Right cardiac atrium (tissue), 5 donors: ENCODE measurements at regions not wholly inside any gene's neighbourhood (a gene's known extent, or its start where the extent isn't known, plus 50 kb on each side); places are given as distances from the start of the nearest gene placed in this dataset.

ENCODE experiments used
- ATAC-seq, 2 donors: fragments of 200-7000 bp; cut with Tn5 transposase; one replicate each; pipeline versions ENCODE4 v1.8.0 to v1.9.1; 2020; ENCODE audit warnings: moderate library complexity in 2 of 2, mild to moderate bottlenecking in 1 of 2
- DNase-seq, 3 donors: peaks; one replicate each; pipeline ENCODE4 v3.0.0-alpha.2; 2020
- H3K27ac ChIP-seq: one replicate; pipeline ENCODE4 v1.5.1; 2013; ENCODE audit warnings: mild to moderate bottlenecking, low read length, control low read depth, moderate library complexity
- H3K27me3 ChIP-seq: one replicate; pipeline ENCODE4 v1.6.1; 2013; ENCODE audit not compliant: control insufficient read depth, insufficient read depth
- H3K4me1 ChIP-seq: one replicate; pipeline ENCODE4 v1.6.1; 2013; ENCODE audit warnings: low read length; ENCODE audit not compliant: control insufficient read depth, insufficient read depth
- H3K4me3 ChIP-seq: one replicate; pipeline ENCODE4 v1.5.1; 2013; ENCODE audit warnings: low read length, control low read depth
- H3K9me3 ChIP-seq: one replicate; pipeline ENCODE4 v1.6.1; 2013; ENCODE audit warnings: low read length; ENCODE audit not compliant: control insufficient read depth
- WGBS: extraction: QIAGEN DNeasy Blood & Tissue Kit; methylation state at CpG from one replicate; pipeline ENCODE4 v1.1.7; 2013; 5-methylcytosine and 5-hydroxymethylcytosine counted together
- intact Hi-C, 4 donors: fragments of 100-400 bp; cut with DNase I; formaldehyde crosslinking; loops; one replicate each; pipeline versions ENCODE4 v1.11.0 to v1.14.0; 2022 to 2023
- donor health status: healthy with polysubstance abuse.
- donor health status: DM: no; HTN: yes; CAD: no.
- donor health status: DM: no; HTN: no; CAD: no.
- donor health status: DM: no; HTN: yes; CAD: no; lungs with severe emphysema.
- donor health status: DM: yes; HTN: yes; CAD: no.

DNA sequence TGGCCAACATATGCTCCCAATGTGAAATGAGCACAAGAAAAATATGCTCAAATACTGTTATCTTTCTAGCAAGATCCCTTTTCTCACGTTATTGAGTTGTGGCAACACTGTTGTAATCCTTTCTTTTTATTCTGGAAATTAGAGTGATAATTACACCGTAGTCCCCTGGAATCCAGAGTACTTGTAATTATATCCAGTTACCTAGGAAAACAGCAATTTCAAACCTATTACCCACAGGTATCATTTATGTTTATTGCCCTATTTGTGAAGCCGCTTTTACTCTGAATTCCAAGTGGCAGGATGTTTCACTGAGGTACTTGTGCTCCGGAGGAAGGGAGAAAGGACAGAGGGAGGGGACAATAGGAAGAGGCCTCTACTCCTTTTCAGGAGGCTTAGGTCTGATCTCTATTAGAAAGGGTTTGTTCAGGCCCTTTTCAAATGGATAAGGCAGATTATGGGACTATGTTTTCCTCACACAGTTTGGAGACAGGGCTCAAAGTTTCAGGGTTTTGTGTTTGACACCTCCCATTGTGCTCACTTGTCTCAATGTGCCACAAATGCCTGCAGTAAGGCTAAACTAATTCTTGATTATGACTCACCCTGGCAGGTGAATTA is 646.6 kb downstream of the TUSC7 start:
- Histone ChIP-seq H3K27me3 (no peaks in the 10 kb centered on the region), H3K9me3 (no peaks in the 10 kb centered on the region), H3K27ac (no peak overlapping the region), H3K4me1 (no peaks in the 10 kb centered on the region), H3K4me3 (no peak overlapping the region)
- 58% methylated on average over 4 of the region's 4 CpGs for WGBS
- DNase-seq (no peak), ATAC-seq (no peak)
- intact Hi-C loops = no loop called here

DNA sequence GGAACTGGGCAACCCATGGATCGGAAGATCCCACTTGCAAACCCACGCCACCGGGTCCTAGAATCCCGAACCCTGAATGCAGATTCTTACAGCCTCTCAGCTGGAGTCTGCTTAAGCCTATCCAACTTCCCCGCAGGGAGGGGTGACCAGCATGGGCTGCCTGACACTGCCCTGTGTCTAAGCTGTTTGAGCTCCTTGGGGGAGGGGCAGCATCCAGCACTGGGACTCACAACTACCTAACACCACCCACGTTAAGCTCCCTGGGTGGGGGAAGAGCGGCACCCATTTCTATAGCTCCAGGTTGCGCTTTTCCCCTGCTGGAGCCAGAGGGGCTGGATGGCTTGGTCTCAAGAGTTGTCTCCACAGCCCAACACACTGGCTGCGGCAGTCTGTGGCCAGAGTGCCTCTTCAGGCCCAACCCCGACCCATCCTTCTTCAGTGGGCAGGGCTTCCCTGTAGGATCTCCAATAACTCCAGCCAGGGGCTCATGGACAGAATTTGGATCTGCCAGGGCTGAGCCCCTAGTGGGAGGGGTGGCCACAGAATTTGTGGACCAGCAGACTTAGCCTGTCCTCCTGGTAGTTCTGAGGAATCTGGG is 649.2 kb downstream of the TUSC7 start:
- WGBS = 91% methylated on average over 10 of the region's 10 CpGs
- intact Hi-C loops = no loop called here

DNA sequence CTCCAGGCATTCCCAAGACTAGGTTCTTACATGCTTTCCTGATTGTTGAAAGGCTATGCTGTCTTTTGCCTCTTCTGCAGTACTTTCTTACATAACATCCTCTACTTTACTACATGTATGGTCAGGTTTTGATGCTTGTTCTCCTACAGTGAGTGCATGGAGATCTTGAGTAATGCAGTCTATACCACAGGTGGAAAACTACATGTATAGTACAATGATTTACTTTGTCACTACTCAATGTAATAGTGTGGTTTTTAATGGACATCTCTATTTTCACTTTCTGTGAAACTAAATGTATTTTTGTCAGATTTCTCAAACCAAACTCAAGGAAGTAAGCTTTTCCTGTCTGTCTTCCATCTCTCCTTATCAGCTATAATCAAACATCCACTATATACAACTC is 657.0 kb downstream of the TUSC7 start:
- H3K27ac ChIP-seq = no peak overlapping the region
- no peak for ATAC-seq
- no peaks in the 10 kb centered on the region for H3K27me3 ChIP-seq
- H3K9me3 ChIP-seq = no peaks in the 10 kb centered on the region
- no peak for DNase-seq
- H3K4me1 ChIP-seq = no peaks in the 10 kb centered on the region
- intact Hi-C loops = no loop called here
- H3K4me3 ChIP-seq = no peak overlapping the region

More for the DNA sequence above, 649.2 kb downstream of the TUSC7 start:
- DNase-seq (no peak), ATAC-seq (no peak)
- no peaks in the 10 kb centered on the region for H3K9me3 ChIP-seq
- H3K4me3 ChIP-seq = no peak overlapping the region
- H3K27me3 ChIP-seq = no peaks in the 10 kb centered on the region
- H3K4me1 ChIP-seq = no peaks in the 10 kb centered on the region
- H3K27ac ChIP-seq = no peak overlapping the region

DNA sequence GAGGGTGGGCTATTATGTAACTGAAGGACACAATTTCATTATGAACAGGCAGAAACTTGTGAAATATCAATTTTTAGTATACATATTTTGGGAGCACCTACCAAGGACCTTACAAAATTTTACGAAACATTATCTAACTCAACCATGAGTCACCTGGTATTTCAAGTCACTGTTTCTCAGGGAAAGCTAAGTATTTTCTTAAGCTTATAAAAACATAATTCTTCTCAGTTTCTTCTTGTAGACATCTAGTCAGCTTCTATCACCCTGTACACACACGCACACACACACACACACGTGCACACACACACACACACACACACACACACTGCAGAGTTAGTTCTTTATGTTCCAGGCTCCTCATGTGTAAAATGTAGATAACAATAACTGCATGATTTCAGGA is 658.3 kb downstream of the TUSC7 start:
- Histone ChIP-seq H3K4me3 (no peak overlapping the region), H3K9me3 (no peaks in the 10 kb centered on the region), H3K27me3 (no peaks in the 10 kb centered on the region), H3K27ac (no peak overlapping the region), H3K4me1 (no peaks in the 10 kb centered on the region)
- WGBS = 91% methylated on average over 3 of the region's 3 CpGs
- ATAC-seq = no peak
- intact Hi-C loops = no loop called here
- no peak for DNase-seq

DNA sequence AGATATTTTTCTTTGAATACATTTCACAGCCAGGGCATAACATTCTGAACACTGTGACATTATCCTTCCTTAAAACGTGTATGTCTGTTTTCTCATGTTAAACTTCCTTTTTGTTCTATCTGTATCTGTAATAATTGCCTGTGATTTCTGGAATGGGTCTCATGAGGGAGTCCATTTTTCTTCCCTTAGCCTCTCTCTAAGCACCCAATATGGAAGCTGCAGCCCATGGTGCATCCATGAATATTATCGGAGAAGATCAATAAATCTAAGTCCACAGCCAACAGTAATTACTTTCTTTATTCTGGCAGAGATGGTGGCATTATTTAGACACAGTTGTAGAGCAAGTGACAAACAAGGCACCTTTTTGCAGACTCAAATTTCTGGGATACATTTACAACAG is 671.1 kb downstream of the TUSC7 start:
- Histone ChIP-seq H3K27ac (no peak overlapping the region), H3K4me3 (no peak overlapping the region), H3K4me1 (no peaks in the 10 kb centered on the region), H3K9me3 (no peaks in the 10 kb centered on the region), H3K27me3 (no peaks in the 10 kb centered on the region)
- DNase-seq (no peak), ATAC-seq (no peak)
- intact Hi-C loops = no loop called here
- 64% methylated on average over 2 of the region's 2 CpGs for WGBS

DNA sequence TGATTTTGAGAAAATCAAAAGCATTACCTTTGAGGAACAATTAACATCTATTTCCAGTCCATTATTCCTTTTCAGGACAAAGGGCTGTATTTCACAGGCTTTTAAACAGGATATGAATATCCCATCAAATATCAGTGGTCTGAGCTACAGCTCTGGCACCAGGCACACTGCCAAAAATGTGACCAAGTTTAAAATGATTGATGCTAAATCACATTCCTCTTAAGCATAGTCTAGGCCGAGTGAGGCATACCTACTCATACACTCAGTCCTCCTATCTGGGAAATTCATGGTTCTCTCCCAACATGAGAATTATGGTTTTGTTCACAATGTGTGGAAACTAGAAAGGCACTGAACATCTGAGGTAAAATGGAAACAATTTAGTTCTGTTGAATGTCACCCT is 683.5 kb downstream of the TUSC7 start:
- no peak for ATAC-seq
- no peaks in the 10 kb centered on the region for H3K27me3 ChIP-seq
- intact Hi-C loops = no loop called here
- DNase-seq = no peak
- 68% methylated on average over 1 of the region's 1 CpG for WGBS
- H3K27ac ChIP-seq = no peak overlapping the region
- no peaks in the 10 kb centered on the region for H3K9me3 ChIP-seq
- H3K4me3 ChIP-seq = no peak overlapping the region
- no peaks in the 10 kb centered on the region for H3K4me1 ChIP-seq

DNA sequence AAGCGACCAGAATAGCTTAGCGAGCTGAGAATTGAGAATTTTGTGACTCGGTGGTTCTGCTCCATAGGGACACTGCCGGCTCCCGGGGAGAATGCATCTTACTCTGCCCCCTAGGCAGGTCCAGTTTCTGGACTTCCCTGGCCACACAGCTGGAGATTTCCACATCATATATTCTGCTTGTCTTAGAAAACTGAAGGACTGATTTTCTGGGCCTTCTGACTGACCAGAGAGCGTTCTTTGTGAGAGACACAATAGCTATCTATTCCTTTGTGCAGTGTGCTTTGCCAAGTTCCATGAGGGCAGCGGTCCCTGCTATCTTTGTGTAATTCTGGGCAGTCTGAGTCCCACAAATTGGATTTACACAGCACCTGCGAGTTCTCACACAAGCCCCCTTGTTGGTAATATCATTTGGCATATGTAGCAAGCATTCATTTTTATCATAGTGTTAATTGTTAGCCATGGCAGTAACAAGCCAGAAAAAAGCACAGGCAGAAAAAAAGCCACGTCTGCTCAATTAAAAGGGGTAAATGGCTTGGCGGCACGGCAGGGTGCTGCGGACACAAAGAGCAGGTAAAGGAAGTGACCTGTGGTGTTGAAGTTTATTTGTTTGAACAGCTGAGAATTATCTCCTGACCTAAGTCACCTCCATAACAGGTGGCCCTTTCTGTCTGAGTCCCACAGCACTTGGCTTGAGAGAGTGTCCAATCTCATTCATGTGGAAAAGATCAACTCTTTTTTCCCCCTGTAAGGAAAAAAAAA is 688.7 kb downstream of the TUSC7 start:
- no peaks in the 10 kb centered on the region for H3K4me1 ChIP-seq
- WGBS = 56% methylated on average over 12 of the region's 12 CpGs
- intact Hi-C loops = no loop called here

DNA sequence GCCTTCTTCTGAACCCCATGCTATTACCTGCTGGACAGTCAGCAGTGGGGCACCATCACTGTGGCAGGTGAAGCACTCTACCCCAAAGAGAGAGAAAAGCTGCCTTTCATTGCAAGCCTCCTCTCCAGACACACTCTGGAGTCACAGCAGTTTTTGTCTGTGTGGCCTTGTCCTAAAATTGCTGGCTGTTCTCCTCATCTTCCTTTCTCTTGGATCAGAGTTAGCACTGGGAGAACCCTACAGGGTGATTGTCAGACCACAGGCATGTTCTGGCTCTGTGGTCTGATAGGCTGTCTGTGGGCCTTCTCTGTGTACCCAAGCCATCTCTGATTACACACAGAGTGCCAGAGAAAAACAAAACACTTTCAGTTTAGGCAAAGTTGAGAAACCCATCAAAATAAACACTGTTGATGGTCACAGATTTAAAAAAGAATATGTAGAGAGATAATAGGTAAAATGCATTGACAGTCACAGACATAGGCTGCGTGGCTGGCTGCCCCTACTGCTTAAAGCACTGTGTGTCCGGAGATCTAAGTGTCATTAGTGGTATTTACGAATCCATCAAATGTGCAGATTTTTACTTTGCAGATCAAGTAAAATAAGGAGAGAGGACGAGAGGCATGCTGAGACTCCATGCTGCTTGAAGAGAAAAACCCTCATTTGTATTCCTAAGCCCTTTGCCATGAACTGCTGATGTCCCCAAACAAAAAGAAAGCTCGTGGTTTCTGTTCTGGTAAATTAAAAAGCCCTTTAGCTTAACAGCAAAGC is 689.9 kb downstream of the TUSC7 start:
- intact Hi-C loops = no loop called here
- ATAC-seq (peak; percentile 51 to 86), DNase-seq (no peak)
- Histone ChIP-seq H3K27ac (no peak overlapping the region), H3K4me3 (no peak overlapping the region), H3K4me1 (no peaks in the 10 kb centered on the region), H3K9me3 (no peaks in the 10 kb centered on the region), H3K27me3 (no peaks in the 10 kb centered on the region)
- WGBS = 57% methylated on average over 5 of the region's 5 CpGs

More for the DNA sequence above, 688.7 kb downstream of the TUSC7 start:
- H3K4me3 ChIP-seq = no peak overlapping the region
- ATAC-seq = no peak
- no peak overlapping the region for H3K27ac ChIP-seq
- no peaks in the 10 kb centered on the region for H3K27me3 ChIP-seq
- peak in 1 of 3 donors; percentile 24 for DNase-seq
- no peaks in the 10 kb centered on the region for H3K9me3 ChIP-seq

DNA sequence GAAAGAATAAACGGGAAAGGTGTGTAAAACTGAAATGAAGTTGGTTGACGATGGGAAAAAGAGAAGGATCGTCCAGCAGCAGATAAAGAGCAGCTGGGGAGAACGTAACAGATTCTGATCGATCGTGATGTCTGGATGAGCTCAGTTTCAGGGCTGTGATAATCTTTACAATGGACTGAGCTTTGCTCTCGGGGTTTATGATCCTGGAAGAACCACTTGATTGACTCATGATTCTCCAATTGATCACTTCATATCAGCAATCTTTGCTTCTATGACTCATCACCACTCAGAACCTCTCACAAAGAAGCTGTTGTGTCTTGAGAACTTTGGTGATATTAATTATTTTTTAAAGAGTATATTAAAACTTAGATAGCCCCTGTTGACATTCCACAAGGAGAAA is 690.7 kb downstream of the TUSC7 start:
- Histone ChIP-seq H3K27me3 (no peaks in the 10 kb centered on the region), H3K4me3 (no peak overlapping the region), H3K9me3 (no peaks in the 10 kb centered on the region), H3K4me1 (no peaks in the 10 kb centered on the region), H3K27ac (no peak overlapping the region)
- intact Hi-C loops = no loop called here
- ATAC-seq (no peak), DNase-seq (no peak)
- 67% methylated on average over 7 of the region's 7 CpGs for WGBS

DNA sequence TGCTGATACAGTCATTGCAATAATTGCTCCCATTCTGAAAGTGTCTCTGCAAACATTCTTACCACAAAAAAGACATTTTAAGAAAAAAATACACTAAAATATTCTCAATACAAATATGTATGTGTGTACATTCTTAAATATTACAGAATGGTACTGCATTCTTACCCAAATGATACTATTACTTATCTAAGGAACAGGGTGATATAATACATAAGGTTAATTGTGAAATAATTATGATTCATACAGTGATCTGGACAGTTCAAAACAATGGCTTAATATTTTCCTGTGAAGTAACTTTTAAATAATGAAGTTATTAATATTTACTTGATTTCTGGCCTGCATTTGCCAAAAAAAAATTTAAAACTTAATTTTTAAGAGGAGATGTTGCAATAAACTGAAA is 694.6 kb downstream of the TUSC7 start:
- Histone ChIP-seq H3K4me1 (no peaks in the 10 kb centered on the region), H3K4me3 (no peak overlapping the region), H3K9me3 (no peaks in the 10 kb centered on the region), H3K27ac (no peak overlapping the region), H3K27me3 (no peaks in the 10 kb centered on the region)
- DNase-seq = no peak
- intact Hi-C loops = no loop called here
- ATAC-seq = no peak

DNA sequence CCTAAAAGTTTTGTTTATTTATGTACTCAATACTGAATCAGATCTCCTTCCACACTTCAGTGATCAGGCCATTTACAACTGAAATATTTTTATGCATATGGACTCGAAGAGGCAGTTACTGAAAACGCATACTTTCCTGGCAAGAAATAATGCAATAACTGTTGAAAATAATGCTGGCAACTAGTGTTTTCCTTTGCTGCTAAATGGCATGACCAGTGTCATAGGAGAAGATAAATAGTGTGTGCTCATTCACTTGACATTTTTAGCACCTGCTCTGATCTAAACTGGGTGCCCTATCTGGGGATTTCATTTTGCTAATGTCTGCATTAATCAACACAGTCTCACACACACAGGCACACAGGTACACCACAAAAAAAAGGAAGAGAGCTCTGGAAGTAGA is 695.2 kb downstream of the TUSC7 start:
- H3K27me3 ChIP-seq = no peaks in the 10 kb centered on the region
- intact Hi-C loops = no loop called here
- ATAC-seq (no peak), DNase-seq (no peak)
- no peak overlapping the region for H3K27ac ChIP-seq
- H3K4me1 ChIP-seq = no peaks in the 10 kb centered on the region
- H3K4me3 ChIP-seq = no peak overlapping the region
- WGBS = 58% methylated on average over 2 of the region's 2 CpGs
- H3K9me3 ChIP-seq = no peaks in the 10 kb centered on the region
